ENCODE measurements at regions not wholly inside any gene's neighbourhood (a gene's known extent, or its start where the extent isn't known, plus 50 kb on each side); places are given as distances from the start of the nearest gene placed in this dataset.

GRCh38 chr5:20300110-20300509 lies 312.1 kb upstream of the CDH18 start:
- no peak for TF ChIP-seq CTCF (IDR thresholded peaks at IDR 0.05)
- TF ChIP-seq POLR2AphosphoS5 (IDR thresholded peaks at IDR 0.05; ENCODE audit: low read depth, low read length), result no peak
- TF ChIP-seq SIN3A (IDR thresholded peaks at IDR 0.05; ENCODE audit: borderline replicate concordance, insufficient read depth, low read depth, low read length), result no peak
- TF ChIP-seq, protein P1, sequence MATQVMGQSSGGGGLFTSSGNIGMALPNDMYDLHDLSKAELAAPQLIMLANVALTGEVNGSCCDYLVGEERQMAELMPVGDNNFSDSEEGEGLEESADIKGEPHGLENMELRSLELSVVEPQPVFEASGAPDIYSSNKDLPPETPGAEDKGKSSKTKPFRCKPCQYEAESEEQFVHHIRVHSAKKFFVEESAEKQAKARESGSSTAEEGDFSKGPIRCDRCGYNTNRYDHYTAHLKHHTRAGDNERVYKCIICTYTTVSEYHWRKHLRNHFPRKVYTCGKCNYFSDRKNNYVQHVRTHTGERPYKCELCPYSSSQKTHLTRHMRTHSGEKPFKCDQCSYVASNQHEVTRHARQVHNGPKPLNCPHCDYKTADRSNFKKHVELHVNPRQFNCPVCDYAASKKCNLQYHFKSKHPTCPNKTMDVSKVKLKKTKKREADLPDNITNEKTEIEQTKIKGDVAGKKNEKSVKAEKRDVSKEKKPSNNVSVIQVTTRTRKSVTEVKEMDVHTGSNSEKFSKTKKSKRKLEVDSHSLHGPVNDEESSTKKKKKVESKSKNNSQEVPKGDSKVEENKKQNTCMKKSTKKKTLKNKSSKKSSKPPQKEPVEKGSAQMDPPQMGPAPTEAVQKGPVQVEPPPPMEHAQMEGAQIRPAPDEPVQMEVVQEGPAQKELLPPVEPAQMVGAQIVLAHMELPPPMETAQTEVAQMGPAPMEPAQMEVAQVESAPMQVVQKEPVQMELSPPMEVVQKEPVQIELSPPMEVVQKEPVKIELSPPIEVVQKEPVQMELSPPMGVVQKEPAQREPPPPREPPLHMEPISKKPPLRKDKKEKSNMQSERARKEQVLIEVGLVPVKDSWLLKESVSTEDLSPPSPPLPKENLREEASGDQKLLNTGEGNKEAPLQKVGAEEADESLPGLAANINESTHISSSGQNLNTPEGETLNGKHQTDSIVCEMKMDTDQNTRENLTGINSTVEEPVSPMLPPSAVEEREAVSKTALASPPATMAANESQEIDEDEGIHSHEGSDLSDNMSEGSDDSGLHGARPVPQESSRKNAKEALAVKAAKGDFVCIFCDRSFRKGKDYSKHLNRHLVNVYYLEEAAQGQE (IDR thresholded peaks at IDR 0.05; ENCODE audit: insufficient read depth in 1 of 2, low read depth in 2 of 2, low read length in 1 of 2), result no peak
